ENCODE measurements at regions not wholly inside any gene's neighbourhood (a gene's known extent, or its start where the extent isn't known, plus 50 kb on each side); places are given as distances from the start of the nearest gene placed in this dataset.
"Not testable (repeated sequence)": the region's sequence is repeated elsewhere in the genome, so short reads cannot be mapped to it uniquely, and the experiment has no call there.

- H3K36me3 ChIP-seq (ENCODE audit: control insufficient read depth, insufficient read depth, low read length) = no peaks in the 10 kb centered on the region
- H3K4me3 ChIP-seq (ENCODE audit: extremely low read depth, insufficient read depth, low read length, poor library complexity, severe bottlenecking) = no peak overlapping the region
- H3K9me3 ChIP-seq (ENCODE audit: control insufficient read depth, low read length) = peaks cover 22% of the 10 kb centered on the region
- no peak overlapping the region for H3K27ac ChIP-seq (ENCODE audit: low read depth, low read length, severe bottlenecking)
- WGBS, 2 experiments (ENCODE audit: insufficient coverage in 2 of 2) = 89 to 90% methylated on average over 2 of the region's 3 CpGs
- no peaks in the 10 kb centered on the region for H3K4me1 ChIP-seq (ENCODE audit: control insufficient read depth, insufficient read depth, low read length, poor library complexity, severe bottlenecking)
These were observed 322.7 kb downstream of the PTPRU start for GRCh38 chr1:29559056-29559455.

GRCh38 chr1:29557701-29558600 lies 321.6 kb downstream of the PTPRU start:
- Histone ChIP-seq H3K9me3 (ENCODE audit: control insufficient read depth, low read length) (peaks cover 13% of the 10 kb centered on the region), H3K36me3 (ENCODE audit: control insufficient read depth, insufficient read depth, low read length) (no peaks in the 10 kb centered on the region), H3K4me3 (ENCODE audit: extremely low read depth, insufficient read depth, low read length, poor library complexity, severe bottlenecking) (no peak overlapping the region), H3K4me1 (ENCODE audit: control insufficient read depth, insufficient read depth, low read length, poor library complexity, severe bottlenecking) (no peaks in the 10 kb centered on the region), H3K27ac (ENCODE audit: low read depth, low read length, severe bottlenecking) (no peak overlapping the region)
- WGBS, 2 experiments (ENCODE audit: insufficient coverage in 2 of 2) = 84 to 87% methylated on average over 4 to 7 of the region's 16 CpGs

- Histone ChIP-seq H3K4me1 (ENCODE audit: control insufficient read depth, insufficient read depth, low read length, poor library complexity, severe bottlenecking) (no peaks in the 10 kb centered on the region), H3K27ac (ENCODE audit: low read depth, low read length, severe bottlenecking) (no peak overlapping the region), H3K9me3 (ENCODE audit: control insufficient read depth, low read length) (peaks cover 4% of the 10 kb centered on the region), H3K36me3 (ENCODE audit: control insufficient read depth, insufficient read depth, low read length) (no peaks in the 10 kb centered on the region), H3K4me3 (ENCODE audit: extremely low read depth, insufficient read depth, low read length, poor library complexity, severe bottlenecking) (no peak overlapping the region)
- WGBS, 2 experiments (ENCODE audit: insufficient coverage in 2 of 2) = 85 to 89% methylated on average over 4 to 5 of the region's 5 CpGs
These were observed 320.7 kb downstream of the PTPRU start for GRCh38 chr1:29557066-29557465.

GRCh38 chr1:29556657-29557056 lies 320.3 kb downstream of the PTPRU start:
- no peaks in the 10 kb centered on the region for H3K4me1 ChIP-seq (ENCODE audit: control insufficient read depth, insufficient read depth, low read length, poor library complexity, severe bottlenecking)
- H3K36me3 ChIP-seq (ENCODE audit: control insufficient read depth, insufficient read depth, low read length) = no peaks in the 10 kb centered on the region
- WGBS, 2 experiments (ENCODE audit: insufficient coverage in 2 of 2) = 56 to 62% methylated on average over 4 of the region's 4 CpGs
- peaks cover 2% of the 10 kb centered on the region for H3K9me3 ChIP-seq (ENCODE audit: control insufficient read depth, low read length)
- no peak overlapping the region for H3K27ac ChIP-seq (ENCODE audit: low read depth, low read length, severe bottlenecking)
- no peak overlapping the region for H3K4me3 ChIP-seq (ENCODE audit: extremely low read depth, insufficient read depth, low read length, poor library complexity, severe bottlenecking)

- WGBS, 2 experiments (ENCODE audit: insufficient coverage in 2 of 2) = 88 to 97% methylated on average over 6 to 7 of the region's 10 CpGs
These were observed 318.8 kb downstream of the PTPRU start for GRCh38 chr1:29555043-29555620.

GRCh38 chr1:29554208-29554778 lies 318.0 kb downstream of the PTPRU start:
- Histone ChIP-seq H3K4me1 (ENCODE audit: control insufficient read depth, insufficient read depth, low read length, poor library complexity, severe bottlenecking) (no peaks in the 10 kb centered on the region), H3K9me3 (ENCODE audit: control insufficient read depth, low read length) (no peaks in the 10 kb centered on the region), H3K36me3 (ENCODE audit: control insufficient read depth, insufficient read depth, low read length) (no peaks in the 10 kb centered on the region), H3K4me3 (ENCODE audit: extremely low read depth, insufficient read depth, low read length, poor library complexity, severe bottlenecking) (no peak overlapping the region), H3K27ac (ENCODE audit: low read depth, low read length, severe bottlenecking) (no peak overlapping the region)
- 81 to 85% methylated on average over 2 of the region's 2 CpGs for WGBS, 2 experiments (ENCODE audit: insufficient coverage in 2 of 2)

More at GRCh38 chr1:29555043-29555620, 318.8 kb downstream of the PTPRU start:
- Histone ChIP-seq H3K4me1 (ENCODE audit: control insufficient read depth, insufficient read depth, low read length, poor library complexity, severe bottlenecking) (no peaks in the 10 kb centered on the region), H3K27ac (ENCODE audit: low read depth, low read length, severe bottlenecking) (no peak overlapping the region), H3K9me3 (ENCODE audit: control insufficient read depth, low read length) (no peaks in the 10 kb centered on the region), H3K36me3 (ENCODE audit: control insufficient read depth, insufficient read depth, low read length) (no peaks in the 10 kb centered on the region), H3K4me3 (ENCODE audit: extremely low read depth, insufficient read depth, low read length, poor library complexity, severe bottlenecking) (no peak overlapping the region)

GRCh38 chr1:29551123-29551936 lies 315.0 kb downstream of the PTPRU start:
- H3K4me1 ChIP-seq (ENCODE audit: control insufficient read depth, insufficient read depth, low read length, poor library complexity, severe bottlenecking) = no peaks in the 10 kb centered on the region
- 87 to 93% methylated on average over 19 to 20 of the region's 21 CpGs for WGBS, 2 experiments (ENCODE audit: insufficient coverage in 2 of 2)
- no peak overlapping the region for H3K27ac ChIP-seq (ENCODE audit: low read depth, low read length, severe bottlenecking)
- H3K4me3 ChIP-seq (ENCODE audit: extremely low read depth, insufficient read depth, low read length, poor library complexity, severe bottlenecking) = no peak overlapping the region
- no peaks in the 10 kb centered on the region for H3K9me3 ChIP-seq (ENCODE audit: control insufficient read depth, low read length)
- H3K36me3 ChIP-seq (ENCODE audit: control insufficient read depth, insufficient read depth, low read length) = no peaks in the 10 kb centered on the region

- no peaks in the 10 kb centered on the region for H3K36me3 ChIP-seq (ENCODE audit: control insufficient read depth, insufficient read depth, low read length)
- H3K4me3 ChIP-seq (ENCODE audit: extremely low read depth, insufficient read depth, low read length, poor library complexity, severe bottlenecking) = no peak overlapping the region
- H3K4me1 ChIP-seq (ENCODE audit: control insufficient read depth, insufficient read depth, low read length, poor library complexity, severe bottlenecking) = no peaks in the 10 kb centered on the region
- no peaks in the 10 kb centered on the region for H3K9me3 ChIP-seq (ENCODE audit: control insufficient read depth, low read length)
- no peak overlapping the region for H3K27ac ChIP-seq (ENCODE audit: low read depth, low read length, severe bottlenecking)
- WGBS, 2 experiments (ENCODE audit: insufficient coverage in 2 of 2) = 82 to 90% methylated on average over 14 to 19 of the region's 19 CpGs
These were observed 314.0 kb downstream of the PTPRU start for GRCh38 chr1:29550119-29550841.

- not testable (repeated sequence) for H3K4me1 ChIP-seq (ENCODE audit: control insufficient read depth, insufficient read depth, low read length, poor library complexity, severe bottlenecking); H3K27ac ChIP-seq (ENCODE audit: low read depth, low read length, severe bottlenecking); H3K4me3 ChIP-seq (ENCODE audit: extremely low read depth, insufficient read depth, low read length, poor library complexity, severe bottlenecking); H3K36me3 ChIP-seq (ENCODE audit: control insufficient read depth, insufficient read depth, low read length); H3K9me3 ChIP-seq (ENCODE audit: control insufficient read depth, low read length)
- WGBS, 2 experiments (ENCODE audit: insufficient coverage in 2 of 2) = 82 to 94% methylated on average over 5 of the region's 7 CpGs
These were observed 313.4 kb downstream of the PTPRU start for GRCh38 chr1:29549728-29550118.

GRCh38 chr1:29549001-29549400 lies 312.7 kb downstream of the PTPRU start:
- WGBS, 2 experiments (ENCODE audit: insufficient coverage in 2 of 2) = 79 to 87% methylated on average over 6 of the region's 6 CpGs
- no peaks in the 10 kb centered on the region for H3K9me3 ChIP-seq (ENCODE audit: control insufficient read depth, low read length)

More at GRCh38 chr1:29549001-29549400, 312.7 kb downstream of the PTPRU start:
- Histone ChIP-seq H3K4me3 (ENCODE audit: extremely low read depth, insufficient read depth, low read length, poor library complexity, severe bottlenecking) (no peak overlapping the region), H3K27ac (ENCODE audit: low read depth, low read length, severe bottlenecking) (no peak overlapping the region), H3K4me1 (ENCODE audit: control insufficient read depth, insufficient read depth, low read length, poor library complexity, severe bottlenecking) (no peaks in the 10 kb centered on the region), H3K36me3 (ENCODE audit: control insufficient read depth, insufficient read depth, low read length) (no peaks in the 10 kb centered on the region)

Data from mesodermal cell (in vitro differentiated cells).